OCI-LY1 (cell line): ENCODE measurements at regions not wholly inside any gene's neighbourhood (a gene's known extent, or its start where the extent isn't known, plus 50 kb on each side); places are given as distances from the start of the nearest gene placed in this dataset.

Source experiments
- H2AFZ ChIP-seq: fragments of 200-600 bp; sonication (generic), shearing (Covaris generic); 2 replicates; pipeline ENCODE4 v1.6.0; 2014; ENCODE audit warnings: antibody characterized with exemption, mild to moderate bottlenecking, low read length
- H3F3A ChIP-seq: fragments of 200-600 bp; sonication (generic), shearing (Covaris generic); 2 replicates; pipeline ENCODE4 v1.6.0; 2014; ENCODE audit warnings: mild to moderate bottlenecking, antibody characterized with exemption, low read length, moderate library complexity; ENCODE audit not compliant: insufficient read depth
- H3K27ac ChIP-seq: fragments of 200-600 bp; sonication (generic); 2 replicates; pipeline ENCODE4 v1.5.1; 2014; ENCODE audit warnings: low read length, mixed run types, mild to moderate bottlenecking, low read depth; ENCODE audit not compliant: poor library complexity, severe bottlenecking
- H3K27me3 ChIP-seq: fragments of 200-600 bp; sonication (generic); 2 replicates; pipeline ENCODE4 v1.6.0; 2014; ENCODE audit warnings: antibody characterized with exemption, mild to moderate bottlenecking, low read length, moderate library complexity; ENCODE audit not compliant: insufficient read depth
- H3K36me3 ChIP-seq: fragments of 200-600 bp; sonication (generic); 2 replicates; pipeline ENCODE4 v1.6.1; 2014; ENCODE audit warnings: mild to moderate bottlenecking, antibody characterized with exemption, low read length, moderate library complexity, mixed read lengths; ENCODE audit not compliant: insufficient read depth
- H3K4me1 ChIP-seq: fragments of 200-600 bp; sonication (generic); 2 replicates; pipeline ENCODE4 v1.5.1; 2014; ENCODE audit warnings: mild to moderate bottlenecking, low read length, moderate library complexity; ENCODE audit not compliant: insufficient read depth, severe bottlenecking
- H3K4me2 ChIP-seq: fragments of 200-600 bp; sonication (generic), shearing (Covaris generic); 2 replicates; pipeline ENCODE4 v1.6.1; 2014; ENCODE audit warnings: low read length
- H3K4me3 ChIP-seq: fragments of 200-600 bp; sonication (generic); 2 replicates; pipeline ENCODE4 v1.5.1; 2014; ENCODE audit warnings: low read length, low read depth, mild to moderate bottlenecking, mixed read lengths; ENCODE audit not compliant: poor library complexity, severe bottlenecking
- H3K79me2 ChIP-seq: fragments of 200-600 bp; shearing (Covaris generic); 2 replicates; pipeline ENCODE4 v1.6.1; 2016; ENCODE audit warnings: mixed run types, low read length, mixed read lengths; ENCODE audit not compliant: insufficient read depth
- H3K9ac ChIP-seq: fragments of 200-600 bp; sonication (generic), shearing (Covaris generic); 2 replicates; pipeline ENCODE4 v1.6.1; 2014; ENCODE audit warnings: mild to moderate bottlenecking, low read length, mixed read lengths
- H3K9me2 ChIP-seq: fragments of 200-600 bp; sonication (generic), shearing (Covaris generic); 2 replicates; pipeline ENCODE4 v1.6.1; 2014; ENCODE audit warnings: low read depth, mild to moderate bottlenecking, low read length, mixed read lengths
- H3K9me3 ChIP-seq: fragments of 200-600 bp; shearing (Covaris generic); 2 replicates; pipeline ENCODE4 v1.6.1; 2014; ENCODE audit warnings: low read length, mixed read lengths
- H4K20me1 ChIP-seq: fragments of 200-600 bp; sonication (generic), shearing (Covaris generic); 2 replicates; pipeline ENCODE4 v1.6.0; 2016; ENCODE audit warnings: mild to moderate bottlenecking, low read length; ENCODE audit not compliant: insufficient read depth
- EZH2 ChIP-seq: fragments of 200-600 bp; sonication (generic), shearing (Covaris generic); IDR thresholded peaks from 2 replicates; pipeline ENCODE4 v1.8.0; 2017; ENCODE audit warnings: borderline replicate concordance, mixed run types, mild to moderate bottlenecking, antibody characterized with exemption, low read length, moderate library complexity, mixed read lengths
- TF ChIP-seq, protein P1 (sequence below): fragments of 200-600 bp; sonication (generic), shearing (Covaris generic); IDR thresholded peaks from 2 replicates; pipeline ENCODE4 v1.5.1; 2017; ENCODE audit warnings: mild to moderate bottlenecking, antibody characterized with exemption, low read length, moderate library complexity, mixed read lengths

DNA sequence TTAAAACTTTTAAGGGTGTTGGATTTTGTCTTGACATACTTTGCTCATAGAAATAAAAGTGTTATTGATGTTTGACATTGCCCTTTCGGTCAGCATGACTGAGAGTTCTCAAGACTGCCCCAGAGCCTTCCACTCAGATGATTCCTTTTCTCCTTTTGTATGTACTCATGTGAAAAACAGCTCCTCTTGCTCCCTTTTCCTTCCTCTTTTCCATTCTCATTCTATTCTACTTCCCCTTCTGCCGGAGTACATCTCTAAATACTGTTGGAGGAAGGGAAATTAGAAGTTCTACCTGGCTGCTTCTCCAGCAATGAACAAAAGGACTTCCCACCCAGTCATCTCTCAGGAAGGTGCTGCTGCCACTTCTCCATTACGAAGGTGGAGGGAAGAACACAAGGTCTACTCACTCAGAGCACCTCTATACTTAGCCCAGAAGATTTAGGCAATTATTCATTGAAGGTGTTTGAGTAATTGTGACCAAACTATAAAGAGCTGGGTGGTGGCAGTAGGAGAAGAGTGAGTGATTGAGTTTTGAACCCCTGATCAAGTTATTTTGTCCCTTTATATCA is 163.8 kb upstream of the MBNL1 start:
- Histone ChIP-seq H3K27me3 (no peaks in the 10 kb centered on the region), H3K27ac (no peak overlapping the region), H4K20me1 (no peaks in the 10 kb centered on the region), H2AFZ (no peak overlapping the region), H3K4me2 (no peak overlapping the region), H3K9me2 (peaks cover 2% of the 10 kb centered on the region; the same call in 1 of the 2 replicates), H3K4me3 (no peak overlapping the region), H3K36me3 (no peaks in the 10 kb centered on the region), H3K79me2 (no peaks in the 10 kb centered on the region), H3F3A (no peaks in the 10 kb centered on the region), H3K9ac (no peak overlapping the region), H3K9me3 (no peaks in the 10 kb centered on the region), H3K4me1 (no peaks in the 10 kb centered on the region)
- TF ChIP-seq, protein P1, sequence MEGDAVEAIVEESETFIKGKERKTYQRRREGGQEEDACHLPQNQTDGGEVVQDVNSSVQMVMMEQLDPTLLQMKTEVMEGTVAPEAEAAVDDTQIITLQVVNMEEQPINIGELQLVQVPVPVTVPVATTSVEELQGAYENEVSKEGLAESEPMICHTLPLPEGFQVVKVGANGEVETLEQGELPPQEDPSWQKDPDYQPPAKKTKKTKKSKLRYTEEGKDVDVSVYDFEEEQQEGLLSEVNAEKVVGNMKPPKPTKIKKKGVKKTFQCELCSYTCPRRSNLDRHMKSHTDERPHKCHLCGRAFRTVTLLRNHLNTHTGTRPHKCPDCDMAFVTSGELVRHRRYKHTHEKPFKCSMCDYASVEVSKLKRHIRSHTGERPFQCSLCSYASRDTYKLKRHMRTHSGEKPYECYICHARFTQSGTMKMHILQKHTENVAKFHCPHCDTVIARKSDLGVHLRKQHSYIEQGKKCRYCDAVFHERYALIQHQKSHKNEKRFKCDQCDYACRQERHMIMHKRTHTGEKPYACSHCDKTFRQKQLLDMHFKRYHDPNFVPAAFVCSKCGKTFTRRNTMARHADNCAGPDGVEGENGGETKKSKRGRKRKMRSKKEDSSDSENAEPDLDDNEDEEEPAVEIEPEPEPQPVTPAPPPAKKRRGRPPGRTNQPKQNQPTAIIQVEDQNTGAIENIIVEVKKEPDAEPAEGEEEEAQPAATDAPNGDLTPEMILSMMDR, result no peak
- no peak for TF ChIP-seq EZH2

DNA sequence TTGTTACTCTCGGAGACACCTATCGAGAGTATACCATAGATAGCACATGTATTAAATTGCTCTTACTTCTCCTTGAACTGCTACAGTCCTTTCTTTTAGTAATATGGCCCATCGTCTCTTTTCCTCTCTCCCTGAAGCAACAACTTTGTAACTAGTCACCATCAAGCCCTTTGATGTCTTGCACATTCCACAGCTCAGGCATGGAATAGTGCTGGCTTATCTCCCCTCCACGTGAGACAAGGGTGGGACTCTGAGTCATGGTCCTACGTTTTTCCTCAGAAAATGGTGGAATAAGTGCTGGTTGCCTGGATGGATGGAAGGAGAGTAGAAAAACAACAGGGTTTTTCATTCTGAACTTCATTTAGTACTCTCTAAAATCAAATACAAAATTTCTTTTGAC is 163.3 kb upstream of the MBNL1 start:
- no peaks in the 10 kb centered on the region for H3K79me2 ChIP-seq
- no peaks in the 10 kb centered on the region for H3K36me3 ChIP-seq
- H3K9me2 ChIP-seq, result peaks cover 2% of the 10 kb centered on the region; the same call in 1 of the 2 replicates
- H3K9me3 ChIP-seq, result no peaks in the 10 kb centered on the region
- no peaks in the 10 kb centered on the region for H3F3A ChIP-seq
- H3K4me1 ChIP-seq, result no peaks in the 10 kb centered on the region
- no peaks in the 10 kb centered on the region for H3K27me3 ChIP-seq
- no peaks in the 10 kb centered on the region for H4K20me1 ChIP-seq
- H3K9ac ChIP-seq, result no peak overlapping the region
- H3K4me2 ChIP-seq, result no peak overlapping the region
- TF ChIP-seq, protein P1, result no peak
- no peak for TF ChIP-seq EZH2
- no peak overlapping the region for H3K27ac ChIP-seq
- no peak overlapping the region for H2AFZ ChIP-seq
- no peak overlapping the region for H3K4me3 ChIP-seq

DNA sequence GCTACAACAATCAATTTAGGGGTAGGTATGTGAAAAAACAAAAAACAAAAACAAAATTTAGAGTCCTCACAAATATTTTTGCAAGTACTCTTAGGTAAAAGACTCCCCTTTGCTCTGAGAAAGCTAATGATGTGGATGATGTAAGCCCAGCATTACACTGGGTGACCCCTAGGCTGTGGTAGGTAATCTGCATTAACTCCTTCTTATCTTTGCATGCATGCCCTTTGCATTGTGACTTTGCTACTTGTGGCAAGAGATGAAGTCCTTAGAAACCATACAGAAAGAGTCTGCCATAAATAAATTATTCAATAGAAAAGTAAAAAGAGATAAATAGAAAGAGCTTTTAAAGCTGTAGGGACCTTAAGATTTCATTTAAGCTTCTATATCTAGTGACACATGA is 159.7 kb upstream of the MBNL1 start:
- no peaks in the 10 kb centered on the region for H3K79me2 ChIP-seq
- no peaks in the 10 kb centered on the region for H3K36me3 ChIP-seq
- no peak overlapping the region for H3K4me3 ChIP-seq
- TF ChIP-seq, protein P1, result no peak
- TF ChIP-seq EZH2, result no peak
- H3K9ac ChIP-seq, result no peak overlapping the region
- H2AFZ ChIP-seq, result no peak overlapping the region
- H3F3A ChIP-seq, result no peaks in the 10 kb centered on the region
- H3K27ac ChIP-seq, result no peak overlapping the region
- H3K9me3 ChIP-seq, result no peaks in the 10 kb centered on the region
- no peaks in the 10 kb centered on the region for H4K20me1 ChIP-seq
- no peak overlapping the region for H3K4me2 ChIP-seq
- peaks cover 2% of the 10 kb centered on the region; the same call in 1 of the 2 replicates for H3K9me2 ChIP-seq
- H3K4me1 ChIP-seq, result no peaks in the 10 kb centered on the region
- H3K27me3 ChIP-seq, result no peaks in the 10 kb centered on the region
